Spleen (tissue), 11 donors: ENCODE measurements at regions not wholly inside any gene's neighbourhood (a gene's known extent, or its start where the extent isn't known, plus 50 kb on each side); places are given as distances from the start of the nearest gene placed in this dataset.
"Not testable (repeated sequence)": the region's sequence is repeated elsewhere in the genome, so short reads cannot be mapped to it uniquely, and the experiment has no call there.

ENCODE experiments used
- DNase-seq: peaks from one replicate; pipeline ENCODE4 v3.0.0-alpha.2; 2020
- H3K27ac ChIP-seq, 8 donors: fragments of 200-600 bp; sonication (generic) in 7 of 8; 1 replicate in 4 of 8; 2 replicates in 4 of 8; pipeline versions ENCODE4 v1.5.0 to v1.8.0; 2016 to 2021; ENCODE audit warnings: inconsistent platforms in 4 of 8, mild to moderate bottlenecking in 4 of 8, moderate library complexity in 1 of 8
- H3K27me3 ChIP-seq, 7 donors: fragments of 200-600 bp; sonication (generic) in 6 of 7; replicated peaks in 1 of 7; 1 replicate in 4 of 7; 2 replicates in 3 of 7; pipeline versions ENCODE4 v1.5.0 to v1.8.0; 2016 to 2021; ENCODE audit warnings: inconsistent platforms in 3 of 7, mild to moderate bottlenecking in 1 of 7
- H3K36me3 ChIP-seq, 6 donors: fragments of 200-600 bp; sonication (generic) in 5 of 6; 1 replicate in 4 of 6; 2 replicates in 2 of 6; pipeline versions ENCODE4 v1.5.0 to v1.8.0; 2016 to 2021; ENCODE audit warnings: inconsistent platforms in 2 of 6
- H3K4me1 ChIP-seq, 6 donors: fragments of 200-600 bp; sonication (generic) in 5 of 6; 1 replicate in 3 of 6; 2 replicates in 3 of 6; pipeline versions ENCODE4 v1.5.0 to v1.8.0; 2016 to 2021; ENCODE audit warnings: inconsistent platforms in 3 of 6
- H3K4me3 ChIP-seq, 8 donors: fragments of 200-600 bp; sonication (generic) in 7 of 8; 1 replicate in 4 of 8; 2 replicates in 4 of 8; pipeline versions ENCODE4 v1.5.0 to v1.8.0; 2016 to 2021; ENCODE audit warnings: inconsistent platforms in 4 of 8, mild to moderate bottlenecking in 4 of 8, moderate library complexity in 2 of 8
- H3K9me3 ChIP-seq, 8 donors: fragments of 200-600 bp; sonication (generic) in 7 of 8; 1 replicate in 4 of 8; 2 replicates in 4 of 8; pipeline versions ENCODE4 v1.5.0 to v1.8.0; 2016 to 2021; ENCODE audit warnings: inconsistent platforms in 4 of 8
- WGBS, 5 donors: extraction: QIAGEN DNeasy Blood & Tissue Kit in 3 of 5; methylation state at CpG; one replicate each; pipeline versions ENCODE4 v1.1.5 to v1.1.7; 2013 to 2018; 5-methylcytosine and 5-hydroxymethylcytosine counted together
- intact Hi-C: fragments of 100-400 bp; cut with DNase I; formaldehyde crosslinking; loops from one replicate; pipeline ENCODE4 v1.15.0; 2023; ENCODE audit warnings: low total_unique reads
- TF ChIP-seq, protein P1 (sequence below), 11 experiments: fragments of 200-600 bp in 7 of 11; fragments of 450-650 bp in 4 of 11; sonication (generic) in 4 of 11; IDR thresholded peaks in 8 of 11; conservative IDR thresholded peaks in 3 of 11; 1 replicate in 7 of 11; 2 replicates in 4 of 11; pipeline versions ENCODE4 v1.4.0 to v1.8.0; 2016 to 2021; ENCODE audit warnings: antibody characterized with exemption in 11 of 11, inconsistent platforms in 4 of 11, mild to moderate bottlenecking in 1 of 11
- donor health status: healthy with polysubstance abuse.
- donor health status: DM: no; HTN: no; CAD: no; lungs with moderate emphysema.
- donor health status: DM: no; HTN: no; CAD: no.
- donor health status: Bipolar disorder and iron deficiency.
- donor health status: healthy.
- donor health status: DM: no; HTN: no; CAD: no.
- donor health status: DM: yes; HTN: yes; CAD: no.

DNA sequence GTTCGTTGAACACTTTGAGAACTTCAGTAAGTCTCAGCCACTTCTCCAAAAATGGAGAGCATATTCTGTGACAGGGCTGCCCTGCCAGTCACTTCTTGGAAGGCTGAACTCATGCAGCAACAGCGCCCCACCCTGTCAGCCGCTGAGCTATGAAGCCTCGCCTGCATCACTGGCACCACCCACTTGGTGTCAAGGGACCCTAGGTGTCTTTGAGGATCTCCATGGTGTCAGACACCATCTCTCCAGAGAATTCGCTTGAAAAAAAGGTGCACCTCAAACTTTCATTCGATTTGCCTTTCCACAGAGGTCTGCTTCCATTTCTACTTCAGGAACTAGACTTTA is 351.5 kb downstream of the SPATA31A6 start:
- DNase-seq, result peak; percentile 81
- H3K27me3 ChIP-seq, H3K4me3 ChIP-seq, H3K36me3 ChIP-seq, H3K4me1 ChIP-seq, intact Hi-C loops, H3K9me3 ChIP-seq, H3K27ac ChIP-seq: not testable (repeated sequence)
- TF ChIP-seq, protein P1, sequence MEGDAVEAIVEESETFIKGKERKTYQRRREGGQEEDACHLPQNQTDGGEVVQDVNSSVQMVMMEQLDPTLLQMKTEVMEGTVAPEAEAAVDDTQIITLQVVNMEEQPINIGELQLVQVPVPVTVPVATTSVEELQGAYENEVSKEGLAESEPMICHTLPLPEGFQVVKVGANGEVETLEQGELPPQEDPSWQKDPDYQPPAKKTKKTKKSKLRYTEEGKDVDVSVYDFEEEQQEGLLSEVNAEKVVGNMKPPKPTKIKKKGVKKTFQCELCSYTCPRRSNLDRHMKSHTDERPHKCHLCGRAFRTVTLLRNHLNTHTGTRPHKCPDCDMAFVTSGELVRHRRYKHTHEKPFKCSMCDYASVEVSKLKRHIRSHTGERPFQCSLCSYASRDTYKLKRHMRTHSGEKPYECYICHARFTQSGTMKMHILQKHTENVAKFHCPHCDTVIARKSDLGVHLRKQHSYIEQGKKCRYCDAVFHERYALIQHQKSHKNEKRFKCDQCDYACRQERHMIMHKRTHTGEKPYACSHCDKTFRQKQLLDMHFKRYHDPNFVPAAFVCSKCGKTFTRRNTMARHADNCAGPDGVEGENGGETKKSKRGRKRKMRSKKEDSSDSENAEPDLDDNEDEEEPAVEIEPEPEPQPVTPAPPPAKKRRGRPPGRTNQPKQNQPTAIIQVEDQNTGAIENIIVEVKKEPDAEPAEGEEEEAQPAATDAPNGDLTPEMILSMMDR (IDR thresholded peaks at IDR 0.05 in 8 of 11, conservative IDR thresholded peaks at IDR 0.05 in 3 of 11), result peak in 2 of 11 experiments; percentile 11 to 34
- 24 to 33% (median 30%) methylated on average over 6 of the region's 6 CpGs for WGBS, 5 donors

DNA sequence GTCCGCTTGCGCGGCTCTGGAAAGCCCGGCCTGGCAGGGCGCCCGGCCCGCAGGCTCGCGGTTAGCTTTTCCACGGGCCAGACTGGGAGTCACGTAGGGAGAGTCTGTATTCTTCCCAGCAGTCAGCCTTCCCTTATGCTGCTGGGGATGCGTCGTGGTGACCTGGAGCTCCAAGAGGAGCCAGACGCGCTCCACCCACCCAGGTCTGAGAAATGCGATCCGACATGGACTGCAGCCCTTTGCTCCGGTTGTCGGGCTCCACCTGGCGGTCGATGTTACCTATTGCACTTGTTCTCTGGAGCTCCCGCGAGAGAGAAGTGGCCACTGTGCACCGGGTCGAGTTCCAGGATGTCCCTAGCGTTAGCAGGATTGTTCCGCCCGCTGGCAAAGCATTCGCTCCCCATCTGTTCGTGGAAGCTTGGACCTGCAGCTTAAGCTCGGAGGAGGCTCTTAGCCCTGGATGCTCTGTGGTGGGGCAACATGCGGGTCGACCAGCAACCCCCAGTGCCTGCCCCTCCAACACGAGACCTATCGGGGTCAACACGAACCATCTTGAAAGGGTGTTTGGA is 367.4 kb downstream of the SPATA31A6 start:
- TF ChIP-seq, protein P1 (IDR thresholded peaks at IDR 0.05 in 8 of 11, conservative IDR thresholded peaks at IDR 0.05 in 3 of 11), result peak in 5 of 11 experiments; percentile 32 to 65 (median 48)
- H3K4me3 ChIP-seq, H3K9me3 ChIP-seq, H3K27me3 ChIP-seq, H3K27ac ChIP-seq, H3K4me1 ChIP-seq, intact Hi-C loops, H3K36me3 ChIP-seq: not testable (repeated sequence)
- DNase-seq, result peak; percentile 71
- WGBS, 5 donors, result 5 to 37% (median 20%) methylated on average over 9 to 21 of the region's 36 CpGs

DNA sequence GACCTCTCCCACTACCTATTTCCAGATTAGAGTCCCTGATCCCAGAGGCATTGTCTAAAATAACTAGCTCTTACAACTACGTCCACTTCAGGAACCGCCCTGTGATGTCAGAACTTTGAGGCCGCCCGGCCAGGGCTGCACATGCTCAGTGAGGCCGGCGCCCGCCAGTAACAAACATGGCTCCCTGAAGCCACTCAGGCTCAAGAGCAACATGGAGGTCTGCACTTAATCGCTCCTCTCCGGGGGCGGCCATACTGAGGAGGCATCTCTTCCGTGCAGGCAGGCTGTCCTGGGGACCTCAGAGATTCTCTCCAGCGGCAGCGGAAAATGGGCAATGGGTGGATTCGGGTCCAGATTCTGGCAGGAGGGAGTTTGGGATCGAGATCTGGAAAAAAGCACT is 385.1 kb downstream of the SPATA31A6 start:
- H3K27me3 ChIP-seq, H3K36me3 ChIP-seq, H3K4me1 ChIP-seq, DNase-seq, intact Hi-C loops, H3K27ac ChIP-seq, H3K9me3 ChIP-seq: not testable (repeated sequence)
- WGBS, 5 donors, result 15 to 27% methylated on average over 7 to 9 of the region's 15 CpGs; no CpG with 5 or more reads in 3 of the 5 donors
- peak overlapping the region in 2 of 8 donors; percentile 25 to 54 for H3K4me3 ChIP-seq

DNA sequence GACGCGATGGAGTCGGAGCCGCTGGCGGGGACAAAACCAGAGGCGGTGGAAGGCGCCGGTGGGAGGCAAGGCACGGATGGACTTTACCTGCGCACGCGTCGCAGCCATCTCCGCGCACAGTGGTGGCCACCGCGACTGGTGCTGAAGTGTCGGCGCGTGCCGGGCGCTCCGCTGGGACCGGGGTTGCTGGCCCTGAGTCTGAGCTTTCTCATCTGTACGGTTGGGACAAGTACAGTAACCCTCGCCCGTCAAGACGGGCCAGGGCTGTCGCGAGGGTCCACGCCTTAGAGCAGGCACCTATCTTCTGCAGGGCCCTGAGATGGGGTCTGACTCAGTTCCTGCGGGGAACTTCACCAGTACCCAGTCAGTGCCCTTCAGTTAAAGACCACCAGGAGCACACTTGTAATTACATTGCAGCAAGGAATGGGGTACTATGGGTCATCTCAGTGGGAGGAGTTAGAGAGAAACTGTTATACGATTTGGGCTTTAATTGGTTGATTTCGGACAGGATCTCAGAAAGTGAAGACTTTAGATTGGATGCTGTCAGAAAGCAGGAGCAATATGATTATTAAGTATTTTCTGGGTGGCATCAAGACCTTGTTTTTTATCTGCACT is 385.6 kb downstream of the SPATA31A6 start:
- 1 to 26% (median 24%) methylated on average over 8 to 15 of the region's 34 CpGs; no CpG with 5 or more reads in 2 of the 5 donors for WGBS, 5 donors
- Histone ChIP-seq H3K27ac (peak overlapping the region in 1 of 8 donors; percentile 61), H3K4me3 (peak overlapping the region in 3 of 8 donors; percentile 25 to 54 (median 33))
- H3K9me3 ChIP-seq, intact Hi-C loops, H3K36me3 ChIP-seq, H3K4me1 ChIP-seq, H3K27me3 ChIP-seq: not testable (repeated sequence)
- DNase-seq, result peak; percentile 76

DNA sequence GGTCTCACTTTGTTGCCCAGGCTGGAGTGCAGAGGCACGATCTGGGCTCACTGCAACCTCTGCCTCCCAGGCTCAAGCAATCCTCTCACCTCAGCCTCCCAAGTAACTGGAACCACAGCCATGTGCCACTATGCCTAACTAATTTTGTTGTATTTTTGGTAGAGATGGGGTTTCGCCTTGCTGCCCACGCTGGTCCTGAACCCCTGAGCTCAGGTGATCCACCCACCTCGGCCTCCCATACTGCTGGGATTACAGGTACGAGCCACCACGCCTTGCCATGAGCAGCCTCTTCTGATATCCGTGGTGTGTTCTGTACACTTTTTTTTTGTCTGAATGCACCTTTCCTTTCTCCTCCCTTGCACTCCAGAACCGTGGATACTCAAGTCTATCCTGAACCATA is 394.4 kb downstream of the SPATA31A6 start:
- H3K36me3 ChIP-seq, H3K27ac ChIP-seq, H3K4me3 ChIP-seq, H3K9me3 ChIP-seq, H3K27me3 ChIP-seq, intact Hi-C loops, H3K4me1 ChIP-seq: not testable (repeated sequence)
- WGBS, 5 donors, result 54 to 80% (median 64%) methylated on average over 5 to 7 of the region's 8 CpGs
- DNase-seq, result peak; percentile 49
